Nephron (organoid): ENCODE measurements at regions not wholly inside any gene's neighbourhood (a gene's known extent, or its start where the extent isn't known, plus 50 kb on each side); places are given as distances from the start of the nearest gene placed in this dataset.
A peak's percentile ranks its signal among the peaks of the same experiment; 100 is the strongest.

Experiments used
- H3K27ac Mint-ChIP-seq, 3 experiments: 2 replicates each; pipeline ENCODE4 v1.8.0; 2020; ENCODE audit warnings: mixed read lengths in 3 of 3, mild to moderate bottlenecking in 2 of 3, moderate library complexity in 1 of 3
- H3K27me3 Mint-ChIP-seq: 2 replicates; pipeline ENCODE4 v1.8.0; 2021; ENCODE audit warnings: low read depth, mild to moderate bottlenecking, moderate library complexity, mixed read lengths
- H3K36me3 Mint-ChIP-seq: 2 replicates; pipeline ENCODE4 v1.8.0; 2020; ENCODE audit warnings: low read depth, mixed read lengths
- H3K4me1 Mint-ChIP-seq: 2 replicates; pipeline ENCODE4 v1.8.0; 2020; ENCODE audit warnings: mixed read lengths
- H3K4me3 Mint-ChIP-seq, 3 experiments: 2 replicates each; pipeline ENCODE4 v1.8.0; 2020; ENCODE audit warnings: mild to moderate bottlenecking in 3 of 3, mixed read lengths in 3 of 3, moderate library complexity in 2 of 3
- H3K9me3 Mint-ChIP-seq: 2 replicates; pipeline ENCODE4 v1.8.0; 2020; ENCODE audit warnings: mixed read lengths
- CTCF ChIP-seq, 3 experiments: fragments of 200-600 bp; sonication (generic); IDR thresholded peaks; one replicate each; pipeline ENCODE4 v1.5.0; 2021; ENCODE audit warnings: antibody characterized with exemption in 3 of 3; ENCODE audit not compliant: unreplicated experiment in 3 of 3

GRCh38 chr18:41706301-41706700 is 248.7 kb upstream of the PIK3C3 start:
- Mint-ChIP-seq H3K27me3 (no peaks in the 10 kb centered on the region), H3K36me3 (no peaks in the 10 kb centered on the region), H3K27ac (no peak overlapping the region), H3K9me3 (no peaks in the 10 kb centered on the region), H3K4me1 (no peaks in the 10 kb centered on the region), H3K4me3 (no peak overlapping the region)
- TF ChIP-seq CTCF (IDR thresholded peaks at IDR 0.05; ENCODE audit: unreplicated experiment in 3 of 3), result no peak

- no peak overlapping the region for H3K4me3 Mint-ChIP-seq
- H3K4me1 Mint-ChIP-seq, result no peaks in the 10 kb centered on the region
- H3K27ac Mint-ChIP-seq, result no peak overlapping the region
- H3K9me3 Mint-ChIP-seq, result no peaks in the 10 kb centered on the region
- no peak for TF ChIP-seq CTCF (IDR thresholded peaks at IDR 0.05; ENCODE audit: unreplicated experiment in 3 of 3)
- no peaks in the 10 kb centered on the region for H3K36me3 Mint-ChIP-seq
- H3K27me3 Mint-ChIP-seq, result no peaks in the 10 kb centered on the region
These were observed 251.1 kb upstream of the PIK3C3 start for GRCh38 chr18:41703744-41704530.

- peaks cover 10% of the 10 kb centered on the region for H3K4me1 Mint-ChIP-seq
- H3K36me3 Mint-ChIP-seq, result no peaks in the 10 kb centered on the region
- H3K9me3 Mint-ChIP-seq, result no peaks in the 10 kb centered on the region
- H3K4me3 Mint-ChIP-seq, result no peak overlapping the region
- no peak for TF ChIP-seq CTCF (IDR thresholded peaks at IDR 0.05; ENCODE audit: unreplicated experiment in 3 of 3)
- H3K27ac Mint-ChIP-seq, result peak overlapping the region in 1 of 3 experiments; percentile 9
- no peaks in the 10 kb centered on the region for H3K27me3 Mint-ChIP-seq
These were observed 254.6 kb upstream of the PIK3C3 start for GRCh38 chr18:41700416-41700815.

- H3K27me3 Mint-ChIP-seq, result peaks cover 3% of the 10 kb centered on the region
- H3K36me3 Mint-ChIP-seq, result no peaks in the 10 kb centered on the region
- H3K4me3 Mint-ChIP-seq, result no peak overlapping the region
- H3K4me1 Mint-ChIP-seq, result peaks cover 11% of the 10 kb centered on the region
- no peak for TF ChIP-seq CTCF (IDR thresholded peaks at IDR 0.05; ENCODE audit: unreplicated experiment in 3 of 3)
- no peaks in the 10 kb centered on the region for H3K9me3 Mint-ChIP-seq
- peak overlapping the region in 1 of 3 experiments; percentile 8 for H3K27ac Mint-ChIP-seq
These were observed 259.6 kb upstream of the PIK3C3 start for GRCh38 chr18:41695441-41695840.

GRCh38 chr18:41693008-41693407 is 262.0 kb upstream of the PIK3C3 start:
- Mint-ChIP-seq H3K27me3 (peaks cover 3% of the 10 kb centered on the region), H3K36me3 (no peaks in the 10 kb centered on the region)

More at GRCh38 chr18:41693008-41693407, 262.0 kb upstream of the PIK3C3 start:
- Mint-ChIP-seq H3K4me1 (peaks cover 11% of the 10 kb centered on the region), H3K27ac (no peak overlapping the region), H3K9me3 (no peaks in the 10 kb centered on the region), H3K4me3 (no peak overlapping the region)
- TF ChIP-seq CTCF (IDR thresholded peaks at IDR 0.05; ENCODE audit: unreplicated experiment in 3 of 3), result no peak
